ENCODE measurements at regions not wholly inside any gene's neighbourhood (a gene's known extent, or its start where the extent isn't known, plus 50 kb on each side); places are given as distances from the start of the nearest gene placed in this dataset.

- no peak for TF ChIP-seq ZNF274 (IDR thresholded peaks at IDR 0.05; ENCODE audit: low read depth, low read length)
- no peak for TF ChIP-seq YY1 (IDR thresholded peaks at IDR 0.05; ENCODE audit: insufficient read depth, insufficient read length)
These were observed 61.8 kb upstream of the STK17B start for GRCh38 chr2:196233021-196233804.
